ENCODE measurements at regions not wholly inside any gene's neighbourhood (a gene's known extent, or its start where the extent isn't known, plus 50 kb on each side); places are given as distances from the start of the nearest gene placed in this dataset.

- Histone ChIP-seq H3K4me1 (ENCODE audit: insufficient read depth) (peaks cover 23% of the 10 kb centered on the region), H3F3A (ENCODE audit: insufficient read depth) (peaks cover 45% of the 10 kb centered on the region), H3K9ac (peak overlapping the region; percentile 22; the same call in 1 of the 2 replicates), H3K4me2 (ENCODE audit: unreplicated experiment) (peak overlapping the region; percentile 41), H3K27me3 (replicated peaks; ENCODE audit: insufficient read depth) (no peaks in the 10 kb centered on the region), H3K79me2 (ENCODE audit: insufficient read depth) (peaks cover 6% of the 10 kb centered on the region; the same call in 1 of the 2 replicates), H3K9me2 (ENCODE audit: insufficient read depth) (no peaks in the 10 kb centered on the region), H3K9me3 (ENCODE audit: low read depth) (no peaks in the 10 kb centered on the region), H4K20me1 (ENCODE audit: insufficient read depth) (no peaks in the 10 kb centered on the region), H3K36me3 (ENCODE audit: low read depth) (no peaks in the 10 kb centered on the region), H3K27ac (peak overlapping the region; percentile 72), H3K4me3 (no peak overlapping the region), H2AFZ (0 out of 2 replicates have a peak overlapping the region, but pooled peaks have one; percentile 27)
- peak; percentile 89 for DNase-seq
- in situ Hi-C loops (cut with MboI): no loop called here
- TF ChIP-seq EZH2phosphoT487 (IDR thresholded peaks at IDR 0.05; ENCODE audit: insufficient read depth, low read depth) (no peak), EZH2 (IDR thresholded peaks at IDR 0.05; ENCODE audit: insufficient read depth, poor library complexity, severe bottlenecking) (no peak)
- WGBS, 2 experiments (ENCODE audit: low coverage in 1 of 2, low lambda C conversion rate in 2 of 2, missing lambda C conversion rate in 2 of 2): 49 to 51% methylated on average over 7 of the region's 7 CpGs
Measured at GRCh38 chr12:88371416-88372183, 208.7 kb downstream of the KITLG start.

- H3K27me3 ChIP-seq (replicated peaks; ENCODE audit: insufficient read depth): no peaks in the 10 kb centered on the region
- no peaks in the 10 kb centered on the region for H4K20me1 ChIP-seq (ENCODE audit: insufficient read depth)
- peaks cover 14% of the 10 kb centered on the region for H3K4me1 ChIP-seq (ENCODE audit: insufficient read depth)
- H3K9me3 ChIP-seq (ENCODE audit: low read depth): no peaks in the 10 kb centered on the region
- no peak overlapping the region for H2AFZ ChIP-seq
- no peaks in the 10 kb centered on the region for H3K9me2 ChIP-seq (ENCODE audit: insufficient read depth)
- 97% methylated on average over 6 of the region's 6 CpGs for WGBS, 2 experiments (ENCODE audit: low coverage in 1 of 2, low lambda C conversion rate in 2 of 2, missing lambda C conversion rate in 2 of 2)
- in situ Hi-C loops (cut with MboI): no loop called here
- TF ChIP-seq EZH2phosphoT487 (IDR thresholded peaks at IDR 0.05; ENCODE audit: insufficient read depth, low read depth): no peak
- H3K4me2 ChIP-seq (ENCODE audit: unreplicated experiment): no peak overlapping the region
- H3K4me3 ChIP-seq: no peak overlapping the region
- H3K36me3 ChIP-seq (ENCODE audit: low read depth): peaks cover 31% of the 10 kb centered on the region
- H3K27ac ChIP-seq: no peak overlapping the region
- H3F3A ChIP-seq (ENCODE audit: insufficient read depth): peaks cover 55% of the 10 kb centered on the region
- no peak overlapping the region for H3K9ac ChIP-seq
- DNase-seq: no peak
- H3K79me2 ChIP-seq (ENCODE audit: insufficient read depth): peaks cover 22% of the 10 kb centered on the region
Measured at GRCh38 chr12:88375306-88376305, 204.7 kb downstream of the KITLG start.

- DNase-seq: no peak
- Histone ChIP-seq H3K27ac (no peak overlapping the region), H3K79me2 (ENCODE audit: insufficient read depth) (peaks cover 45% of the 10 kb centered on the region), H3K36me3 (ENCODE audit: low read depth) (peaks cover 49% of the 10 kb centered on the region), H3K9me2 (ENCODE audit: insufficient read depth) (no peaks in the 10 kb centered on the region), H3K4me1 (ENCODE audit: insufficient read depth) (no peaks in the 10 kb centered on the region), H3K9me3 (ENCODE audit: low read depth) (no peaks in the 10 kb centered on the region), H3K27me3 (replicated peaks; ENCODE audit: insufficient read depth) (no peaks in the 10 kb centered on the region), H3K9ac (no peak overlapping the region), H4K20me1 (ENCODE audit: insufficient read depth) (no peaks in the 10 kb centered on the region), H3F3A (ENCODE audit: insufficient read depth) (peaks cover 48% of the 10 kb centered on the region), H3K4me2 (ENCODE audit: unreplicated experiment) (no peak overlapping the region), H3K4me3 (no peak overlapping the region), H2AFZ (no peak overlapping the region)
- TF ChIP-seq EZH2phosphoT487 (IDR thresholded peaks at IDR 0.05; ENCODE audit: insufficient read depth, low read depth) (no peak), EZH2 (IDR thresholded peaks at IDR 0.05; ENCODE audit: insufficient read depth, poor library complexity, severe bottlenecking) (no peak)
- in situ Hi-C loops (cut with MboI): no loop called here
Measured at GRCh38 chr12:88377973-88378372, 202.3 kb downstream of the KITLG start.

GRCh38 chr12:88381466-88381865, 198.8 kb downstream of the KITLG start:
- Histone ChIP-seq H3K27ac (no peak overlapping the region), H3K79me2 (ENCODE audit: insufficient read depth) (peaks cover 80% of the 10 kb centered on the region), H3K4me2 (ENCODE audit: unreplicated experiment) (no peak overlapping the region), H3F3A (ENCODE audit: insufficient read depth) (peaks cover 22% of the 10 kb centered on the region), H4K20me1 (ENCODE audit: insufficient read depth) (no peaks in the 10 kb centered on the region), H3K36me3 (ENCODE audit: low read depth) (peaks cover 60% of the 10 kb centered on the region), H3K4me3 (no peak overlapping the region), H2AFZ (no peak overlapping the region), H3K4me1 (ENCODE audit: insufficient read depth) (peaks cover 3% of the 10 kb centered on the region; the same call in 1 of the 2 replicates), H3K9ac (no peak overlapping the region), H3K27me3 (replicated peaks; ENCODE audit: insufficient read depth) (no peaks in the 10 kb centered on the region), H3K9me3 (ENCODE audit: low read depth) (no peaks in the 10 kb centered on the region), H3K9me2 (ENCODE audit: insufficient read depth) (no peaks in the 10 kb centered on the region)
- in situ Hi-C loops (cut with MboI): no loop called here
- TF ChIP-seq EZH2phosphoT487 (IDR thresholded peaks at IDR 0.05; ENCODE audit: insufficient read depth, low read depth): no peak
- TF ChIP-seq EZH2 (IDR thresholded peaks at IDR 0.05; ENCODE audit: insufficient read depth, poor library complexity, severe bottlenecking): no peak
- DNase-seq: no peak
- WGBS, 2 experiments (ENCODE audit: low coverage in 1 of 2, low lambda C conversion rate in 2 of 2, missing lambda C conversion rate in 2 of 2): 94 to 98% methylated on average over 3 of the region's 3 CpGs

All from GM23248 (cell line).